GM12892 (cell line): ENCODE measurements at regions not wholly inside any gene's neighbourhood (a gene's known extent, or its start where the extent isn't known, plus 50 kb on each side); places are given as distances from the start of the nearest gene placed in this dataset.

Source experiments
- POLR2A ChIP-seq: IDR thresholded peaks from 2 replicates; pipeline ENCODE4 v1.6.1; 2011; ENCODE audit warnings: low read depth, low read length, control low read depth
- POLR2AphosphoS5 ChIP-seq: IDR thresholded peaks from 2 replicates; pipeline ENCODE4 v1.6.1; 2011; ENCODE audit warnings: low read depth, low read length, control low read depth
- TAF1 ChIP-seq: IDR thresholded peaks from 2 replicates; pipeline ENCODE4 v1.6.1; 2011; ENCODE audit warnings: low read depth, mild to moderate bottlenecking, control low read depth, low read length, borderline replicate concordance

GRCh38 chr9:119934497-119934896 is 565.3 kb upstream of the BRINP1 start:
- TF ChIP-seq POLR2A, result no peak
- no peak for TF ChIP-seq POLR2AphosphoS5
- no peak for TF ChIP-seq TAF1
